Osteoblast (primary cell): ENCODE measurements at regions not wholly inside any gene's neighbourhood (a gene's known extent, or its start where the extent isn't known, plus 50 kb on each side); places are given as distances from the start of the nearest gene placed in this dataset.

Experiments used
- DNase-seq: peaks from one replicate; pipeline ENCODE4 v3.0.0; 2011; ENCODE audit warnings: low spot score, mixed read lengths; ENCODE audit not compliant: insufficient read length; ENCODE audit errors: missing footprints
- H2AFZ ChIP-seq: 2 replicates; pipeline ENCODE4 v1.6.0; 2011; ENCODE audit warnings: mild to moderate bottlenecking, low read length
- H3K27ac ChIP-seq: 2 replicates; pipeline ENCODE4 v1.5.1; 2011; ENCODE audit warnings: mild to moderate bottlenecking, low read depth, low read length, moderate library complexity
- H3K27me3 ChIP-seq: 2 replicates; pipeline ENCODE4 v1.6.0; 2012; ENCODE audit warnings: mild to moderate bottlenecking, control low read depth, inconsistent platforms, low read length, moderate library complexity; ENCODE audit not compliant: insufficient read depth
- H3K36me3 ChIP-seq: 2 replicates; pipeline ENCODE4 v1.5.1; 2011; ENCODE audit warnings: mild to moderate bottlenecking, low read length, control low read depth, moderate library complexity; ENCODE audit not compliant: insufficient read depth
- H3K4me1 ChIP-seq: 2 replicates; pipeline ENCODE4 v1.5.1; 2011; ENCODE audit warnings: mild to moderate bottlenecking, low read length, control low read depth, moderate library complexity; ENCODE audit not compliant: insufficient read depth
- H3K4me2 ChIP-seq: 2 replicates; pipeline ENCODE4 v1.6.0; 2011; ENCODE audit warnings: mild to moderate bottlenecking, low read length; ENCODE audit not compliant: insufficient read depth
- H3K4me3 ChIP-seq: fragments of 200-600 bp; sonication (generic); 3 replicates; pipeline ENCODE4 v1.5.1; 2012; ENCODE audit warnings: mild to moderate bottlenecking, low read length, inconsistent platforms; ENCODE audit not compliant: insufficient read depth
- H3K79me2 ChIP-seq: 2 replicates; pipeline ENCODE4 v1.6.0; 2012; ENCODE audit warnings: mild to moderate bottlenecking, low read length, control low read depth, inconsistent platforms; ENCODE audit not compliant: insufficient read depth
- H3K9me3 ChIP-seq: 2 replicates; pipeline ENCODE4 v1.5.1; 2011; ENCODE audit warnings: low read depth, low read length, control low read depth
- H4K20me1 ChIP-seq: 2 replicates; pipeline ENCODE4 v1.6.0; 2012; ENCODE audit warnings: mild to moderate bottlenecking, low read length, control low read depth; ENCODE audit not compliant: insufficient read depth
- TF ChIP-seq, protein P1 (sequence below): IDR thresholded peaks from 2 replicates; pipeline ENCODE4 v1.5.1; 2011; ENCODE audit warnings: mild to moderate bottlenecking, low read depth, low read length, moderate library complexity; ENCODE audit errors: extremely low read depth

DNA sequence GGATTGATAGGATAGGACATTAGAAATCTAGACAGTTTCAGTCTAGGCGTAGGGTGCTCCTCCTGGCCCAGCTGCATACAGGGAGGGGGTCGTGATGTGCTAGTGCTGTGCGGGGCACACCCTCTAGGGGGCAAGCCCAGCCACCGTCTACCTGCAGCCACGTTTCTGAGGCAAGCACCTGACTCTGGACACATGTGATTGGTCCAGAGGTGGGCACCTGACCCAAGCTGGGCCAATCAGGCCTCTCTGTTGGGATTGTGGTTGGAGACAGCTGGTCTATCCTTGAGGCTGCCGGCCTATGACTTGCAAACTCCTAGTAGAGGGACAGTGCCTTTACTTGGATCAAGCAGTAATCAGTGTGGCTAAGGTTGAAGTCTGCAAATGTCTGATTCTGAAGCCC lies 317.1 kb downstream of the BMP7 start:
- DNase-seq, result no peak
- Histone ChIP-seq H3K27me3 (no peaks in the 10 kb centered on the region), H4K20me1 (no peaks in the 10 kb centered on the region), H3K79me2 (no peaks in the 10 kb centered on the region), H3K36me3 (no peaks in the 10 kb centered on the region), H3K4me3 (no peak overlapping the region), H3K4me2 (no peak overlapping the region), H3K27ac (no peak overlapping the region), H3K4me1 (no peaks in the 10 kb centered on the region), H2AFZ (no peak overlapping the region), H3K9me3 (no peaks in the 10 kb centered on the region)
- TF ChIP-seq, protein P1, sequence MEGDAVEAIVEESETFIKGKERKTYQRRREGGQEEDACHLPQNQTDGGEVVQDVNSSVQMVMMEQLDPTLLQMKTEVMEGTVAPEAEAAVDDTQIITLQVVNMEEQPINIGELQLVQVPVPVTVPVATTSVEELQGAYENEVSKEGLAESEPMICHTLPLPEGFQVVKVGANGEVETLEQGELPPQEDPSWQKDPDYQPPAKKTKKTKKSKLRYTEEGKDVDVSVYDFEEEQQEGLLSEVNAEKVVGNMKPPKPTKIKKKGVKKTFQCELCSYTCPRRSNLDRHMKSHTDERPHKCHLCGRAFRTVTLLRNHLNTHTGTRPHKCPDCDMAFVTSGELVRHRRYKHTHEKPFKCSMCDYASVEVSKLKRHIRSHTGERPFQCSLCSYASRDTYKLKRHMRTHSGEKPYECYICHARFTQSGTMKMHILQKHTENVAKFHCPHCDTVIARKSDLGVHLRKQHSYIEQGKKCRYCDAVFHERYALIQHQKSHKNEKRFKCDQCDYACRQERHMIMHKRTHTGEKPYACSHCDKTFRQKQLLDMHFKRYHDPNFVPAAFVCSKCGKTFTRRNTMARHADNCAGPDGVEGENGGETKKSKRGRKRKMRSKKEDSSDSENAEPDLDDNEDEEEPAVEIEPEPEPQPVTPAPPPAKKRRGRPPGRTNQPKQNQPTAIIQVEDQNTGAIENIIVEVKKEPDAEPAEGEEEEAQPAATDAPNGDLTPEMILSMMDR, result no peak

DNA sequence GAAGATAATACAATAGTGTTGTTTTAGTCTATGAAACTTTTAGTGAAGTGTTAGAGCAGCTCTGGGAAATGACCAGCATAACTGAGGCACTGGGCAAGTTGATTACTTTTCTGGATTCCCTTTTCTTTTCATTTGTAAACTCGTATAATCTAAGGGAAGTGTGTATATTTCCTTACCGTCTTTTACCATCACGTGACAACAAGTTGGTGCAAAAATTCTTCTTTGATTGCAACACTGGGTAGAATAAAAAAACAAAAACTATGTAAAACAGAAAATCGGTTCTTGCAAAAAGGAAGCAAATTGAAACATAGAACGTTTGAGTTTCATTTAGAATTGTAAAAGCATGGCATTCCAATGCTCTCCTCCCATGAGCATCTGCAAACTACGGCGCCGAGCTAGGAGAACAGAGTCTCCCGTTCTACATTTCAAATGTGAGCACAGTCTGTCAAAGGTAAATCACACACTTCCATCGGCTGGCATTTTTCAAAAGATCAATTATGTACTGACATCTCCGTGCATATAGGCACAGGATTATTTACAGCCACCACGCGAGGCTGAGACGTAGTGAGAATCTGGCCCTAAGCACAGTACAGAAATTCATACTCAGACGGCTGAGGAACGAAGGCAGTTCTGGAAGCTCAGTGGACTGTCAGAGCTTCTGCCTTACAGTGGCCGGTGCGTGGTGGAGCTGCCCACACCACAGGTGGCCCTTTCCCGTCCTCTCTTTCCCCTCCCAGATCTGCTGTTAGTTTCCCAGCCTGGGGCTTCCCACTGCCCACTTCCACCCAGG lies 314.0 kb downstream of the BMP7 start:
- Histone ChIP-seq H3K4me1 (no peaks in the 10 kb centered on the region), H3K27ac (no peak overlapping the region), H3K79me2 (no peaks in the 10 kb centered on the region), H2AFZ (no peak overlapping the region), H3K4me3 (no peak overlapping the region), H3K27me3 (no peaks in the 10 kb centered on the region), H3K4me2 (no peak overlapping the region), H4K20me1 (no peaks in the 10 kb centered on the region), H3K36me3 (no peaks in the 10 kb centered on the region), H3K9me3 (no peaks in the 10 kb centered on the region)
- TF ChIP-seq, protein P1, result no peak
- peak; percentile 82 for DNase-seq

DNA sequence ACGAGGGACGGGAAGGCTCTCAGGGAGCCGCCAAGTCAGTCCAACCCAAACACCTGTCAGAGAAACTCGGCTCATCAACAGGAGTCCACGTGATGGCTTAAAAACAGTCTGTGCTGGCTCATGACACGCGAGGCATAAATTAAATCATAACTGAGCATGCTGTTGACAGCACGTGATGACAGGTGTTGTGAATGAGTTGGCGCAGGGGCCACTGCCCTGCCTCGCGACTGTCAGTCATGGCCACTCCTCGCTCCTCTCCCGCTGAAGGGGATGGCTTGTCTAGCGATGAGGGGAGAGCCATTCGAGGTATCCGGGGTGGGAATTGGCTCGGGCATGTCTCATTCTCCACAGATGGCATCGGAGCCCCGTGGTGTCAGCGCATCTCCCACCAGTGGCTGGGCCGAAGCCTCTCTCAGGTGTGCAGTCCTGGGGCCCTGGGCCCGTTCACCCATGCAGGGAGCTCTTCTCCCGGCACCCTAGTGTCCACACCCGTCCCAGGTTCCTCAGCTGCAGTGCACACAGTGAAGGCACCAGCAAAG lies 313.3 kb downstream of the BMP7 start:
- DNase-seq, result no peak
- Histone ChIP-seq H3K4me3 (no peak overlapping the region), H3K79me2 (no peaks in the 10 kb centered on the region), H3K36me3 (no peaks in the 10 kb centered on the region), H3K9me3 (no peaks in the 10 kb centered on the region), H4K20me1 (no peaks in the 10 kb centered on the region), H3K4me2 (no peak overlapping the region), H2AFZ (no peak overlapping the region), H3K4me1 (no peaks in the 10 kb centered on the region), H3K27ac (no peak overlapping the region), H3K27me3 (no peaks in the 10 kb centered on the region)
- TF ChIP-seq, protein P1, result no peak

DNA sequence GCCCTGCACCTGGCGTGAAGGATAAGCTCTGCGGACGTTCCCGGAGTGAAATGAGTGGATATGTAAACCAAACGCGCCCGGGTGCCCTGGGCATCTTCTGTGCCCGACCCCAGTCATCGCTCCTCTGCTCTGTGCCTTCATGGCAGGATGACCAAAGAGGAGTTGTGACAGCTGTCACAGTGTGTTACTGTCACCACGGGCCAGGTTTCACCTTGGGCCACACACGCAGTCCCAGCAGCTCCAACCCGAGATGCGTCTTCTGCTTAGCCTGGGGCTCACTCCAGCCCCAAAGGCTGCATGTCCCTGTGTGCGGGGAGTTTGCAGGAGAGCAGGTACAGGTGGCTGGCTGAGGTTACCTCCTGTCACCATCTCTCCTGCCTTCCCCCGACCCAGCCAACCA lies 311.6 kb downstream of the BMP7 start:
- Histone ChIP-seq H2AFZ (no peak overlapping the region), H3K4me3 (no peak overlapping the region), H3K4me1 (no peaks in the 10 kb centered on the region), H3K79me2 (no peaks in the 10 kb centered on the region), H3K27ac (no peak overlapping the region), H4K20me1 (no peaks in the 10 kb centered on the region), H3K4me2 (no peak overlapping the region), H3K27me3 (no peaks in the 10 kb centered on the region), H3K36me3 (no peaks in the 10 kb centered on the region), H3K9me3 (no peaks in the 10 kb centered on the region)
- DNase-seq, result no peak
- TF ChIP-seq, protein P1, result no peak
